Small intestine (tissue), 7 donors: ENCODE measurements at regions not wholly inside any gene's neighbourhood (a gene's known extent, or its start where the extent isn't known, plus 50 kb on each side); places are given as distances from the start of the nearest gene placed in this dataset.
"Not testable (repeated sequence)": the region's sequence is repeated elsewhere in the genome, so short reads cannot be mapped to it uniquely, and the experiment has no call there.

ENCODE experiments used
- DNase-seq, 2 donors: peaks; one replicate each; pipeline versions ENCODE4 v3.0.0 to v3.0.0-alpha.2; 2013
- FAIRE-seq: peaks from 2 replicates; lab custom pipeline; 2012; peaks lifted over from hg19 to GRCh38; lab: Jason Lieb, UNC
- H3K27ac ChIP-seq, 3 donors: one replicate each; pipeline ENCODE4 v1.5.1; 2013; ENCODE audit warnings: low read length in 2 of 3, mild to moderate bottlenecking in 2 of 3, control low read depth in 1 of 3, inconsistent platforms in 1 of 3, low read depth in 1 of 3, moderate library complexity in 1 of 3
- H3K27me3 ChIP-seq, 3 donors: one replicate each; pipeline ENCODE4 v1.6.1; 2013; ENCODE audit warnings: low read length in 3 of 3, inconsistent platforms in 1 of 3; ENCODE audit not compliant: control insufficient read depth in 3 of 3, insufficient read depth in 3 of 3
- H3K36me3 ChIP-seq, 3 donors: one replicate each; pipeline ENCODE4 v1.6.1; 2013; ENCODE audit warnings: low read length in 3 of 3, inconsistent platforms in 1 of 3, low read depth in 1 of 3, mild to moderate bottlenecking in 1 of 3, moderate library complexity in 1 of 3; ENCODE audit not compliant: control insufficient read depth in 3 of 3, insufficient read depth in 2 of 3
- H3K4me1 ChIP-seq, 3 donors: one replicate each; pipeline ENCODE4 v1.6.1; 2013; ENCODE audit warnings: low read length in 2 of 3, inconsistent platforms in 1 of 3, low read depth in 1 of 3, mild to moderate bottlenecking in 1 of 3, moderate library complexity in 1 of 3; ENCODE audit not compliant: control insufficient read depth in 3 of 3, insufficient read depth in 2 of 3
- H3K4me3 ChIP-seq, 3 donors: one replicate each; pipeline ENCODE4 v1.5.1; 2013; ENCODE audit warnings: low read length in 3 of 3, control low read depth in 1 of 3, inconsistent platforms in 1 of 3, low read depth in 1 of 3, mild to moderate bottlenecking in 1 of 3, moderate library complexity in 1 of 3
- H3K9me3 ChIP-seq, 2 donors: one replicate each; pipeline ENCODE4 v1.6.1; 2013; ENCODE audit warnings: low read depth in 1 of 2, low read length in 1 of 2; ENCODE audit not compliant: control insufficient read depth in 2 of 2, insufficient read depth in 1 of 2
- WGBS, 3 donors: extraction: QIAGEN DNeasy Blood & Tissue Kit; methylation state at CpG; one replicate each; pipeline ENCODE4 v1.1.7; 2013; 5-methylcytosine and 5-hydroxymethylcytosine counted together
- donor health status: healthy with polysubstance abuse.
- donor health status: control.
- donor health status: control.
- donor health status: Bipolar disorder and iron deficiency.
- donor health status: healthy.

GRCh38 chr4:100929135-100929534 is 411.3 kb upstream of the EMCN start:
- FAIRE-seq (no peak), DNase-seq (no peak)
- Histone ChIP-seq H3K27me3 (no peaks in the 10 kb centered on the region), H3K9me3 (no peaks in the 10 kb centered on the region), H3K27ac (no peak overlapping the region), H3K4me3 (no peak overlapping the region), H3K36me3 (no peaks in the 10 kb centered on the region), H3K4me1 (no peaks in the 10 kb centered on the region)
- WGBS, 3 donors = 37 to 67% (median 60%) methylated on average over 1 of the region's 1 CpG

- WGBS, 3 donors = 80 to 87% (median 86%) methylated on average over 2 of the region's 2 CpGs
- no peaks in the 10 kb centered on the region for H3K36me3 ChIP-seq
- FAIRE-seq (no peak), DNase-seq (no peak)
- no peak overlapping the region for H3K4me3 ChIP-seq
- no peak overlapping the region for H3K27ac ChIP-seq
- no peaks in the 10 kb centered on the region for H3K9me3 ChIP-seq
- H3K27me3 ChIP-seq = no peaks in the 10 kb centered on the region
- H3K4me1 ChIP-seq = no peaks in the 10 kb centered on the region
Measured at GRCh38 chr4:100926039-100926717, 408.4 kb upstream of the EMCN start.

GRCh38 chr4:100913685-100914084 is 395.9 kb upstream of the EMCN start:
- no peaks in the 10 kb centered on the region for H3K36me3 ChIP-seq
- H3K9me3 ChIP-seq = peaks cover 0 to 4% of the 10 kb centered on the region in 2 donors
- FAIRE-seq (no peak), DNase-seq (no peak)
- H3K4me1 ChIP-seq = no peaks in the 10 kb centered on the region
- 75 to 85% (median 80%) methylated on average over 6 of the region's 6 CpGs for WGBS, 3 donors
- no peaks in the 10 kb centered on the region for H3K27me3 ChIP-seq
- H3K27ac ChIP-seq = no peak overlapping the region
- H3K4me3 ChIP-seq = no peak overlapping the region

- Histone ChIP-seq H3K36me3 (no peaks in the 10 kb centered on the region), H3K4me3 (no peak overlapping the region), H3K27me3 (no peaks in the 10 kb centered on the region), H3K4me1 (peaks cover 0 to 7% (median 0%) of the 10 kb centered on the region in 3 donors), H3K9me3 (no peaks in the 10 kb centered on the region), H3K27ac (no peak overlapping the region)
- FAIRE-seq = no peak
- DNase-seq = no peak
- 71 to 94% (median 80%) methylated on average over 3 of the region's 3 CpGs for WGBS, 3 donors
Measured at GRCh38 chr4:100908540-100908939, 390.7 kb upstream of the EMCN start.

- peak; percentile 76 for FAIRE-seq
- Histone ChIP-seq H3K27me3 (no peaks in the 10 kb centered on the region), H3K4me1 (peaks cover 0 to 7% (median 0%) of the 10 kb centered on the region in 3 donors), H3K36me3 (no peaks in the 10 kb centered on the region), H3K27ac (no peak overlapping the region), H3K9me3 (no peaks in the 10 kb centered on the region), H3K4me3 (no peak overlapping the region)
- 54 to 64% (median 57%) methylated on average over 3 of the region's 3 CpGs for WGBS, 3 donors
- peak in 1 of 2 donors; percentile 28 for DNase-seq
Measured at GRCh38 chr4:100907465-100908454, 389.9 kb upstream of the EMCN start.

GRCh38 chr4:100906973-100907372 is 389.2 kb upstream of the EMCN start:
- Histone ChIP-seq H3K9me3 (no peaks in the 10 kb centered on the region), H3K36me3 (no peaks in the 10 kb centered on the region), H3K4me3 (no peak overlapping the region), H3K27me3 (no peaks in the 10 kb centered on the region), H3K27ac (no peak overlapping the region), H3K4me1 (peaks cover 0 to 7% (median 0%) of the 10 kb centered on the region in 3 donors)
- 81 to 90% (median 88%) methylated on average over 3 of the region's 3 CpGs for WGBS, 3 donors
- DNase-seq = no peak
- FAIRE-seq = no peak

- not testable (repeated sequence) for H3K27ac ChIP-seq, FAIRE-seq
- WGBS, 3 donors = 92 to 99% (median 97%) methylated on average over 5 of the region's 5 CpGs
Measured at GRCh38 chr4:100900945-100901344, 383.1 kb upstream of the EMCN start.

DNA sequence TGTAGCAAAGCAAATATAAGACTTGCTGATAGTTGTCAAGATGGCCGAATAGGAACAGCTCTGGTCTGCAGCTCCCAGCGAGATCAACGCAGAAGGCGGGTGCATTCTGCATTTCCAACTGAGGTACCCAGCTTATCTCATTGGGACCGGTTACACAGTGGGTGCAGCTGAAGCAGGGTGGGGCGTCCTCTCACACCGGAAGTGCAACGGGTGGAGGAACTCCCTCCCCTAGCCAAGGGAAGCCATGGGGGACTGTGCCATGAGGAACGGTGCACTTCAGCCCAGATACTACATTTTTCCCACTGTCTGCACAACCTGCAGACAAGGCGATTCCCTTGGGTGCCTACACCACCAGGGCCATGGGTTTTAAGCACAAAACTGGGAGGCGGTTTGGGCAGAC is 382.3 kb upstream of the EMCN start:
- WGBS, 3 donors = 88 to 95% (median 94%) methylated on average over 11 of the region's 11 CpGs
- FAIRE-seq = no peak

More at GRCh38 chr4:100900945-100901344, 383.1 kb upstream of the EMCN start:
- H3K4me3 ChIP-seq, H3K36me3 ChIP-seq, H3K9me3 ChIP-seq, DNase-seq, H3K4me1 ChIP-seq, H3K27me3 ChIP-seq: not testable (repeated sequence)

More for the DNA sequence above, 382.3 kb upstream of the EMCN start:
- DNase-seq = no peak
- no peaks in the 10 kb centered on the region for H3K27me3 ChIP-seq
- no peak overlapping the region for H3K27ac ChIP-seq
- peaks cover 0 to 7% (median 3%) of the 10 kb centered on the region in 3 donors for H3K4me1 ChIP-seq
- no peaks in the 10 kb centered on the region for H3K36me3 ChIP-seq
- H3K4me3 ChIP-seq = no peak overlapping the region
- H3K9me3 ChIP-seq = no peaks in the 10 kb centered on the region
